GM18508 (cell line): ENCODE measurements at regions not wholly inside any gene's neighbourhood (a gene's known extent, or its start where the extent isn't known, plus 50 kb on each side); places are given as distances from the start of the nearest gene placed in this dataset.

ENCODE experiments used
- ATAC-seq: cut with Tn5 transposase; IDR thresholded peaks from one replicate; pipeline ENCODE4 v1.9.1; 2021; ENCODE audit warnings: moderate number of reproducible peaks; ENCODE audit not compliant: insufficient read depth, unreplicated experiment

GRCh38 chr3:72299321-72299802 lies 514.4 kb upstream of the PROK2 start:
- ATAC-seq: no peak

DNA sequence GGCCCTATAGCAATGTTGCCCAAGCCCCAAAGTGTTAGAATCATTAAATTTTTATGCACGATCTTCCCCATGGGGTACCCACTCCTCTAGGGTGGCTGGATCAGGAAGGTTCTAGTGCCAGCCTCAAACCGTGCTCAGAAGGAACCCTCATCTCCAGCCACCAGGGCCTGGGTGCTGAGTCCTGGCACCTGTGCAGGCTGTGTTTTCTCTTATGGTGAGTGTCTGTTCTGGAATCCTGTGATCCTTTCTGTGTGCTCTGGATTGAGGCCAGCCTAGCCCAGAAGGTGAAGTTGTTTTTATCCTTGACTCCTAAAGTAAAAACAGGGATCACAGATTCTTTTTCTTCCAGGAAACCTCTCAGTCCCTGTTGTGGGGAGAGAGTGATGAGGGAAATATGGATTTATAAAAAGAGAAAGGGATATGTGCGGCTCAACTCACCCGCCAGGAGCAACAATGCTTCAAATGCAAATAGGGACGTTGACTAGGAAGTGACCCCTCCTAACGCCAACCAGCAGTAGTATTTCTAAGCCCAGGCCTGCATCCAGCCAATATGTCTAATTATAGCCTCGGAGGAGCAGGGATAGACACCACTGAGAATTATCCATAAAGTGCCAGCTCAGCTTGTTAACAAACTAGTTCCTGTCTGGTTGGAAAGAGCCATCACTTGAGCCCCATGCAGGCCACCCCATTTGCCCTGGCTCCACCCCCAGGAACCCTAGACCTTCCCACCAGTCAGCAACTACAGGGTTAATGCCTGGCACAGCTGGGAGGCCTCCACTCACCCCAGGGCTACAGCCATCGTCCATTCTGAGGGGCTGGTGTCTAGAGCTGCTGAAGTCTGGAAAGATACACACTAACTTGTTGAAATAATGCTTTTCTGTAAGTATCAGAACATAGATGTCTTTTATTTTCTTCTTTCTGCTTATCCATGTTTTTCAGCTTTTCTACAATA lies 513.5 kb upstream of the PROK2 start:
- ATAC-seq: no peak

DNA sequence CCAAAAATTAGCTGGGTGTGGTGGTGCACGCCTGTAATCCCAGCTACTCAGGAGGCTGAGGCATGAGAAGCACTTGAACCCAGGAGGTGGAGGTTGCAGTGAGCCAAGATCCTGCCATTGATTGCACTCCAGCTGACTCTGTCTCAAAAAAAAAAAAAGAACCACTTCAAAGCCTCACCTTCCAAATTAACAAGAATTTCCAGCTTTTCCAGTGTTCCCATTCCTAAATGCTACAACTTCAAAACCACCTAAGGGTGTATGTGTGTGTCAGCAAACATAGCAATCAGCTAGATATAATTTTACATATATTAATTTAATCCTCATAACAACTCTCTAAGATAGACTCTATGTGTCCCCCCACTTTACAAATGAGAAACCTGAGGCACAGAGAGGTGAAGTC lies 512.5 kb upstream of the PROK2 start:
- ATAC-seq: no peak

GRCh38 chr3:72296477-72297111 lies 511.6 kb upstream of the PROK2 start:
- no peak for ATAC-seq

DNA sequence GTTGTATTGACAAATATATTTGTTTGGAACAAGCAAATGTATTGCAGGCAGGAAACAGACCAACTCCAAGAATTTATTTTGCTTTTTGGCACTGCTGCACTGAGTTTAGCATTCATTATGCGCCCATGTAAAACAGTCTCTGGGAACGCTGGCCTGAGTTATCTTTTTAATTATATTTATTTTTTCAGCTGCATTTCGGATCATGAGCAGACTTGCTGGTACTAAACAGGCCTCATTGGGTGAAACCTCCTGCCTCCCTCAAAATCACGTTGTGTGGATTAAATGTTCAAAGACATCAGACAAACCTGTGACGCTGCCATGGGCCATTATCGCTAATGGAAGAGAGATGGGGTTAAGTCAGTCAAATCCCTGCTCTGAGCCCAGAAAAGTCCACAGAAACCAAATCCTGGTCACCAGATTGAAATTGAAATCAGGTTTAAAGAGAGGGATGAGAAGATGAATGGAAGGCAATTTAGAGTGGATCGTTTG lies 511.1 kb upstream of the PROK2 start:
- ATAC-seq: no peak

DNA sequence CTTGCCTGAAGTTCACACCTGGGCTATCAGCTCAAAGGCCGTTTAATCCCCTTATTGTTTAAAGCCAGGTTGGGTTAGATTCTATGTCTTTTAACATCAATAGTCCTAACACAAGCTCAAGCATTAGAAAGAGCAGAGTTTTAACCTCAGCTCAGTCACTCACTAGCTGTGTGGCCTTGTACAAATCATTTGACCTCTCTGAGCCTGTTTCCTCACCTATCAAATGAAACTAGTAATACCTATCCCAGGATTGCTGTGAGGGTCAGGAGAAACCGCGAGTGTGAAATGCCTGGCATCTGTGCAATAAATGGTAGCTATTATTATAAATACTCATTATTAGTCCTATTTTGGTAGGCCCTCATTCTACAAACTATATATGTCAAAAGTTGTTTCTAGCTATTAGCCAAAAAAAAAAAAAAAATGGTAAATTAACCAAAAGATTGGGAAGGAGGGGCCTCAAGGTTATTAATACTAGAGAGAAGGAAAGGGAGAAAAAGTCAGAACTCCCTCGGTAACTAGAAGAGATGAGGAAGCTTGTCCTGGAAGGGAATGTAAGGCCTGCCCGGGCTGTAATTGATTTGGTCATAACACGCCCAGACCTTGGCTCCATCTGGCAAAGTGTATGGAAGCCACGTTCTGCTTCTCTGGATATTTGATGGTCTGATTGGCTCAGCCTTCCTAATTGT lies 510.5 kb upstream of the PROK2 start:
- no peak for ATAC-seq

DNA sequence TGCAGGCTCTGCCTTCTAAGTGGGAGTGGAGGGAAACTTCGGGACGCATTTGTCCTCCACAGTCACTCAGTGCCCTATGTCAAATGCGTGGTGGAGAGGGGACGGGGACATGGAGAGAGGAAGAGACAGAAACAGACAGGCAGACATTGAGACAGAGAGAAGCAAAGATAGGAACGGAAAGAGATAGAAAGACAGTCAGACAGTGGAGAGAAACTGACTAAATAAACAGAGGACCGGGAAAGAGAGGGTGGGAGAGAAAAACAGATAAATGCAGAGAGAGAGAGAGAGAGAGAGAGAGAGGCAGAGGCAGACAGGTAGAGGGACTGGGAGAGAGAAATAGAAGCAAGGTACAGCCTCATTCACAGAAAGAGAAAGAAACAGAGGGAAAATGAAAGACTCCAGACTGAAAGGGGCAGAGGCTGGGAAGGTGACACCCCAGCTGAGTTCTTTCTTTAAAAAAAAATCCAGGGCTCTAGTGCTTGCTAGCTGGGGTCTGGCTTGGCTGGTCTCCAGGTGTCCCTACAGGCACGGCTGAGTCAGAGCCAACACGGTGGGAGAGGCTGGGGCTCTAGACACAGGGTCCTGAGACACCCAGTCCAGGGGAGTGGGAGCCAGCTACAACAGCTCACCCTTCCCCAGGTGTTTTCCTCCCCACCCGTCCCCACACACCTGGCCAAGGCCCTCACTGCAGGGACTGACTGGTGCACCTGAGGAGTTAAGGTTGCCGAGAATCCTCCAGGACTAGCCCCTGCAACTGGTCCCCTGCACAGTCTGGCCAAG lies 506.1 kb upstream of the PROK2 start:
- no peak for ATAC-seq

DNA sequence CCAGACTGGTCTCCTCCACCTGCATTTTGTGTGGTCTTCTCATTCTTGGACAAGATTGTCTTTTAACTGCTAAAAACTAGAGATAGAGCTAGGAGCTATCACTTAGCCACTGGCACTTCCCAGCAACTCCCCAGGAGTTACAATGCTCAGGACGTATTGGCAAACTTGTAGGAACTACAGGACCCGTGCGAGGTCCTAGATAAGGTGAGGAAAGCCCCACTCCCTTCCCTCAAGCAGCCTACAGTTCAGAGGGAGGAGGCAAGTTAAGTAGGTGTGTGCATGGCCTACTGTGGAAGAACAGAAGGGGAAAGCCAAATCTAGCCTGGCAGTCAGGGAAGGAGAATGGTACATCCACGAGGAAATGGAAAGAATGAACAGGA lies 504.7 kb upstream of the PROK2 start:
- no peak for ATAC-seq

DNA sequence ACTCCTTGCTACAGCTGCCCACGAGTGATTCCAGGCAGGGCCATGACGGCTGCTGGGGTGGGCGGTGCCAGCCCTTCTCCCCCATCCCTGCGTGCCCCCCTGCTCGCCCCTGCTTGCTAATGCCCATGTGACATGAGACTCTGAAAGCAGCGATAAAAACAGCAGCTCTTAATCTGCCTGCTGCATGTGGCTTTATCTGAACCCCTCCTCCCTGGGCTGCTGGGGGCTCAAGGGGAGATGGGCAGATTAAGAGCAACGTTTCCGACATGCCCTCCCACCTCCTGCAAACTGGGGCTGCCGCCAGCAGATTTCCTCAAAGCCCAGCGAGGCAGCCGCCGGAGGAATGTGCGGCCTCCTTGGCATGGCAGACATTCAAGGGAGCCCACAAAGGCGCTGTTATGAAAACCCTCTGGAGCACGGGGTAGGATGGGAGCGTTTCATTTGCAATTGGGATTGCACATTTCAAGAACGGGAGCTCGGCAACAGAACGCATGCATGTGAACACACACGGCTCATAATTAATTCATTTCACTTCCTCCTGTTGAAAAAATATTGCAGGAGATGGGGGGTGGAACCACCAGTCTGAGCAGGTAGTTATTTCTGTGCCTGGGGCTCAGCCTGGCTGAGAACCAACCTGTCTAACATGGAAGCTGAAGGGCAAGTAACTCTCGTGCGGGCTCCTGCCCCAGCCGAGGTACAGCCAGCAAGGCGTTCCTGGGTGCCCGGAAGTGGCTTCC lies 504.2 kb upstream of the PROK2 start:
- ATAC-seq: no peak

DNA sequence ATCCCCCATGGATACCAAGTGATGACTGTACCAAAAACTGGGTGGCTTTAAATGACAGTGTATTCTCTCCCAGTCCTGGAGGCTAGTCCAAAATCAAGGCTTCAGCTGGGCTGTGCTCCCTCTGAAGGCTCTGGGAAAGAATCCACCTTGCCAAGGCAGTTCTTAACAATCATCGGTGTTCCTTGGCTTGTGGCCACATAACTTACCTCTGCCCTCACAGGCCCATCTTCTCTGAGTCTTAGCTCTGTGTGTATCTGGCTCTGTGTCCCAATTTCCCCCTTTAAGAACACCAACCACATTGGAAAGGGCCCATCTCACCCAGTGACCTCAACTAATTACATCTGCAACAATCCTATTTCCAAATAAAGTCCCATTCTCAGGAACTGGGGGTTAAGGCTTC lies 503.0 kb upstream of the PROK2 start:
- no peak for ATAC-seq

- no peak for ATAC-seq
These were observed 500.6 kb upstream of the PROK2 start for GRCh38 chr3:72285502-72285901.

GRCh38 chr3:72284471-72284870 lies 499.5 kb upstream of the PROK2 start:
- ATAC-seq: no peak

DNA sequence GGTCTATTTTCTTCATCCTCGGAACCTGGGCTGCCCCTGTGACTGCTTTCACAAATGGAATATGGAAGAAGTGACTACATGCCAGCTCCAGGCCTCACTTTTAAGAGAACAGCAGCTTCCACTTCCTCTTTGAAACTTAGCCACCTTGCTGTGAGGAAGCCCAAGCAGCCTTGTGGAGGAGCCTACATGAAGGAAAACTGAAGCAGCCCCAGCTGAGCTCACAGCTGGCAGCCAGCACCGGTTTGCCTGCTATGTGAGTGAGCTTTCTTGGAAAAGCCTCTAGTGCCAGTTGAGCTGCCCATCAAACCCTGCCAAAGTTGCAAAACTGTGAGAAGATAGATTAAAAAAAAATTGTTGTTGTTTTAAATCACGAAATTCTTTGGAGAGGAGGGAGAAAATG lies 498.0 kb upstream of the PROK2 start:
- no peak for ATAC-seq

GRCh38 chr3:72281551-72281950 lies 496.6 kb upstream of the PROK2 start:
- no peak for ATAC-seq

DNA sequence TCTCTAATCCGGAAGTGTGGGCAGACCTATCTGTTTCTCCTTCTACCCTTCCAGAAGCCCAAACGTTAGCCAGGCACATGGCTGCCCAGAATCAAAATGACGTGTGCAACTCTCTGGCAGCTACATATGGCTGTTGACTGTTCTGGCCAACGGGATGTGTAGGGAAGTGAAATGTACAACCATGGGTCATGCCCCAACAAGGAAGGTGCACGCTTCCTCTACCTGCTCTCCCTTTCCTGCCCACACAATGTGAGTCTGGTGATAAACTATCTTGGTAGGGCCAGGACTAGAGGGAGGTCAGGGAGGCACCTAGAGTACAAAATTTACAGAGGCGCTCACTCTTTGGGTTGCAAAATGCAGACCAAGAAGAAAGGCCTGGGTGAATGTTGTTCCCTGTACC lies 495.9 kb upstream of the PROK2 start:
- no peak for ATAC-seq

- no peak for ATAC-seq
These were observed 494.7 kb upstream of the PROK2 start for GRCh38 chr3:72279631-72280041.

DNA sequence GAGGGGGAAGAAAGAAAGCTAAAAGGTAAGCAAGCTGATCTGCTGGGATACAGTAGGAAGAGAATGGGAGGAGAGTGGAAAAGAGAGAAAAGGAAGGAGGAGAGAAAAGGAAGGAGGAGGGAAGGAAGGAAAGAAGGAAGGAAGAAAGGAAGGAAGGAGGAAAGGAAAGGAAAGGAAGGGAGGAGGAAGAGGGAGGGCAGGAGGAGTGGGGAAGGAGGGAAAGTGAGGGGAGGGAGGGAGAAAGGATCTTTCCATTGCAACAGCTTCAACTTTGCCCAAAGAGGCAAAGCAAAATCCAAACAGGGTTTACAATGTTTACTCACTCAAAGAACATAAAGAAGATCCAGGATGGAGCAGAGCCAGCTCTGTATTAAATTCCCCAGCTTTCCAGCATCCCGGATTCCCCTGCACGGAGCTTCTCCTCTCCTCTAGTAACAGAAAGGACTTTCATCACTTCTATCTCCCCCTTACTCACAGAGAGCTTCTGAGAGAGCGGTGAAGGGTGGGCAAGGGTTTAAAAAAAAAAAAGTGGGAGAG lies 494.2 kb upstream of the PROK2 start:
- no peak for ATAC-seq

DNA sequence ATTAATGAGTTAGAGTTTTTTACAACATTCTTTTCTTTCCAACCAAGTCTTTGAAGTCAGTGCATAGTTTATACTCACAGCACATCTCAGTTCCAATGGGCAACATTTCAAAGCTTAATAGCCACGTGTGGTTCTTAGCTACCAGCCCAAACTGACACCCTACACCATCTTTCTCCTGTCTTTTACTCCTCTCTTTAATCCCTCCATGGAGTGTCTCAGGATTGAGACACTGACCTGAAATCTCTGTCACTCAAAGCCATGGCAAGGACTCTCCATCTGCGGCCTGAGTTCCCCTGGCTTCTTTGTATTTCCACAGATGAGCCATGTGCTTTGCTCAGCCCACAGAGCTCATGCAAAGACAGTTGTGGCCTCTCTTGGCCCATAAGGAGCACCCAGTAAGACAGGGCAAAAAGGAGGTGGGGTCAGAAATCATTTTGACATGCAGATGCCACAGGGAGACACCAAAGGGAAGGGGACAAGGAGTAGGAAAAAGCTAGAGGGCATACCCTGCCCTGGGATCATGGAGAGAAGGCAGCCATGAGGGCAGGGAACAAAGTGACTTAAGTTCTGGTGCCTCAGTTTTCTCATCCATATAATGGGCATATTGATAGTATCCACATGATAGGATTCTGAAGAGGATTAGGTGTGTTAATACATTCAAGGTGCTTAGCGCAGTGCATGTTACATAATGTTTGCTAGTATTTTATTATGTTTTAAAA lies 493.6 kb upstream of the PROK2 start:
- no peak for ATAC-seq

DNA sequence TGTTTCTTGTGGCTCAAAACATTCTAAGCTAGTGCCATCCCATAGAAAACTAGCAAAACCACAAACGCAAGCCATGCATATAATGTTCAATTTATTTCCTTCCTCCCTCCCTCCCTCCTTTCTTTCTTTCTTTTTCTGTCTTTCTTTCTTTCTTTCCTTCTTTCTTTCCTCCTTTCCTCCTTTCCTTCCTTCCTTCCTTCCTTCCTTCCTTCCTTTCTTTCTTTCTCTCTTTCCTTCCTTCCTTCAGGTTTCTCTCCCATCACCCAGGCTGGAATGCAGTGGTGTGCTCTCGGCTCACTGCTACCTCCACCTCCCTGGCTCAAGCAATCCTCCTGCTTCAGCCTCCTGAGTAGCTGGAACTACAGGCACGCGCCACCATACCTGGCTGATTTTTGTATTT lies 492.8 kb upstream of the PROK2 start:
- ATAC-seq: no peak
